ENCODE measurements at regions not wholly inside any gene's neighbourhood (a gene's known extent, or its start where the extent isn't known, plus 50 kb on each side); places are given as distances from the start of the nearest gene placed in this dataset.

DNA sequence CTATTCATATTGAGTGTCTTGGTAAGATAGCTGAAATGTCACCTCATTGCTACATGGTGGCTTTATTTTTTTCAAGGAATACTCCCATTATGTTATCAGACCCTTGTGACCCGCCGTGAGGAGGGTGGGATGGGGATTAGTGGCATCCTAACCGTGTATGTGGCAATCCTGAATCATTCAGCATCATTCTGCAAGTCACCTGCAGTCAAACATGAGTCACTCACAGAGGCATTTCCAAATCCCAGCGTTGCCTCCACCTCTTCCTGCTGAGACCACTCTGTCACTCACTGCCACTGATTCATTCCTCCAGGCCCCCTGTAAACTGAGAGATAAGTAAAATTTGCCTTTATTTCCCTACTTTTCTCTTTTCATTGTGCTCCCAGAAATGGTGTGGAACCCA, 307.4 kb upstream of the KLHL29 start:
- Histone ChIP-seq H3K27ac (no peak overlapping the region), H3K4me3 (no peak overlapping the region)

DNA sequence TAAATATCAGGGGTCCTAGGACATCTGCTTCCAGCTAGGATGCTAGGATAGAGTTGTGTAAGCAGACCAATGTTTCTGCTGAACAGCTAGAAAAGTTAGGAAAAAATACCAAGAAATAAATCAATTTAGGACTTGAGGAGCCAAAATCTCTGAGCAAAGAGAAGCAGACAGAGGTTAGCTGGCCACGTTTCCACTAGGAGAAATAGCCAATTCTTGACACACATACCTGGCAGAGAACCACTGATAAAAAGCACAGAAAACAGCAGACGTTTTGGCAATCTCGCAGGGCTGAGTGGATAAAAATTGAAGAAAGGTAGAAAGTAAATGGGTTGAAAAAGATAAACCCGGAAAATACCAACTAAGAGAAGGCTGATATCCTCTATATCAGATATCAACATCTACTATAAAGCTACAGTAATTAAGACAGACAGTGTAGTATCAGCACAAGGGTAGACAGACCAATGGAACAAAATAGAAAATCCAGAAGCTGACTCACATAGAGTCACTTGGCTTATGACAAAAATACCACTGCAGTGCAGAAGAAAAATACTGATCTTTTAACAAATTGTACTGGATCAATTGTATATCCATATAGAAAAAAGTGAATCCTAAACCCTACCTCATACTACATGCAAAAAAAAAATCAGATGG, 306.1 kb upstream of the KLHL29 start:
- no peak overlapping the region for H3K27ac ChIP-seq

DNA sequence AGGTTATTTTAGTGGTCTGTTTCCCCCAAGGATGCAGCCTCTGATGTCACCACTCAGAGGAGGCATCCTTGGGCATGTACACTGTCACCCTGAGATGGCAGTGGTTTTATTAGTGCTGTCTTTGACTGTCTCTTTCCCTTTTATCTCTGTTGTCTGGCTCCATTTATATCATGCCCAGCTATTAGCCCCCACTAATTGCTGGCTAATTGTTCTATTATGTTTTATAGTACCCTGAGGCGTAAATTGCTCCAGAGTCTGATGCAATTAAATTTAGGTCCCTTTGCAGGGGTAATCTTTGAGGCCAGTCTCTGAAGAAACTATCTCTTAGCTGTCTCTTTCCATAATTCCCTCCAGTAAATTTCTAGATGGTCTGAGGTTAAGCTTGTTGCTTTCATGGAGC, 301.0 kb upstream of the KLHL29 start:
- Histone ChIP-seq H3K4me3 (no peak overlapping the region), H3K27ac (no peak overlapping the region)

More for the DNA sequence above, 306.1 kb upstream of the KLHL29 start:
- no peak overlapping the region for H3K4me3 ChIP-seq

DNA sequence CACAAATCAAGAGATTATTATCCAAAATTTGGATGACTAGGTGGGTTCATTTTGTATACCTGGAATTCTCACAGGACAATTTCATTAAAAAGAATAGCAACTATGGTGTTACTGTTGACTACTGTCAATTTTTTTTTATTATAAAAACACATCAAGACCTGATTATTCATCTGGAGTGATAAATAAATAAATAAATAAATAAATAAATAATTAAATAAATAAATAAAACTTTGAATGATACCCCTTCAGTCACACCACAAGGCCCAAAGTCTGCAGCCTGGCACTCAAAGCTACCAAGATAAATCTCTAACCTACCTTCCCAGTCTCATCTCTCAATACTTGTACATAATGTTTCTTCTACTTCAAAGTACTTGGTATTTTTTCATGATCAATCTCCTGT, 294.0 kb upstream of the KLHL29 start:
- no peak overlapping the region for H3K27ac ChIP-seq
- H3K4me3 ChIP-seq, result no peak overlapping the region

DNA sequence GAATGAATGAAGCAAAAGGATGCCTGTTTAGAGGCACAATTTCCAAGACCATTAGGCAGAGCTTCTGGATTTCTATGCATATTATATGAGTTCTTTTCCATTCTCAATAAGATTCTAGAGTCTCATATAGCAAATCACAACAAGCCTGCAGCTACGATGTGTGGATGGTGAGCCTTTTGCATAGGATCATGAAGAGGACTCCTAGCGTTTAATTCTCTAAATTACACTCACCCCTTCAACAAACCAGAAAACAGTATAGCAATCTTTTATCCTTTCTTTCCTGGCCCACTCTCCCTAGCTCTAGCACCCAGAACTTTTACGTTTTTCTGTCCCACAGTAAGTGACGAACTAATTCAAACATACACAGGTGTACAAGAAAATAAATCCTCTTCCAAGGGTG, 293.1 kb upstream of the KLHL29 start:
- Histone ChIP-seq H3K27ac (no peak overlapping the region), H3K4me3 (no peak overlapping the region)

DNA sequence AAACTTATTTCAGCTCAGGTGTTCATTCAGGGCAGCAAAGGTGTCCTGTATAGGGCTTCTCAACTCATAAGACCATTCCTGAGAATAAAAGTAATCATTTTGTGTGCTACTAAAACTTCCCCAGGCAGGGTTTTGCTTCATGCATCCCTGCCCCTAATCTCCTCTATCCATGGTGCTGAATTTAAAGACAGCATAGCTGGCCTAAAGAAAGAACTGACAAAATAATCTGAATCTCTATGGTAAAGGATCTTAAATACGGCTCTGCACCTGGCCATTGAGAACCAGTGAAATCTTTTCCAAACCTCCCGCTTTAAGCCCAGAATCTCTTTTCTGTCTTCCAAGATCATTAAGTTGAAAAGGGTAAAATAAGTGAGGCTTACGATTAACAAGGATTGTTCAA, 292.1 kb upstream of the KLHL29 start:
- Histone ChIP-seq H3K27ac (no peak overlapping the region), H3K4me3 (no peak overlapping the region)

DNA sequence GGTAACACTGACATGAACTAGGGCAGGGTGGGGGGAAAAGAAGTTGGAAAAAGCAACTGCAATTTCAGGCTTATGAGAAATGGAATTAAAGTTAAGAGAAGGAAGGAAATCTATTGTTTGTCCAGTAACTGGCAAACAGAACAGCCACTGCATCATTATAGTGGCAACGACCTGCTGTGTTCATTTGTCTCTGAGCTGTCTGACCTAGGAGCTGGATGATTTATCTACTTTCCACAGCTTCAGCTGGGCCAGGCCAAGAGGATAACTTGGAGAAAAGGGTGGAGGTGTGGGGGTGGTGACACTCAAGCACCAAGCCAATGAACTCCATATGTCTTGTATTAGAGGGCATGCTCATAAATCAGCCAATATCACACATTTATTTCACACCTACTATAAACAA, 291.5 kb upstream of the KLHL29 start:
- Histone ChIP-seq H3K27ac (no peak overlapping the region), H3K4me3 (no peak overlapping the region)

DNA sequence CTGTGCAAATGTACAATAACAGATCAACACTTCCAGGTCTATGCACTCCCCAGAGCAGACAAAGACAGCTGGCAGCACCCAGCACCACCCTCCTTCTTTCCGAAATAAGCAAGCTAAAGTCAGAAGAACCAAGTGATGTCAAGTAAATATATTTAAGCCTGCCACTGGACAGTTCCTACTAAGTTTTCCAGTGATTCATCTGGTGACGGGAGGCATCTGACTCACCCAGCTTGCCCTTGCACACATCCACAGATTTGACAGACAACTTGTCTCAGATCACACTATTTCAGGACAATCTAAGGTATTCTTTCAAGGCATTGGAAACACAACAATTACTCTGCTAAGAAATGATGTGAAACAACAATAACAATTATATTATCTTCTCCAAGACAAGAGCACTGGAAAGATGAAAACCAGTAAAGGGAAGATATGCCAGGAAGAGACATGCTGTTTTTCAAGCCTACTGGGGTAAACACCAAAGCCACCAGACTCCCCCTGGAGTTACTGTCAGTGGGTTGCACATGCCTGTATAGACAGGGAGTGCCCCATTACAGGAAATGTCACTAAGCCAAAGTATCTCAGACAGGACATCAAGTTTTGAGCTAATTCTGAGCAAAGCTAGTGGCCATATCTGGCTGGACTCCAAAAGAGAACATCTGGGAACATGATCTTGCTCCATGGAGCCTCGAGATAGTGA, 287.9 kb upstream of the KLHL29 start:
- H3K27ac ChIP-seq, result no peak overlapping the region

DNA sequence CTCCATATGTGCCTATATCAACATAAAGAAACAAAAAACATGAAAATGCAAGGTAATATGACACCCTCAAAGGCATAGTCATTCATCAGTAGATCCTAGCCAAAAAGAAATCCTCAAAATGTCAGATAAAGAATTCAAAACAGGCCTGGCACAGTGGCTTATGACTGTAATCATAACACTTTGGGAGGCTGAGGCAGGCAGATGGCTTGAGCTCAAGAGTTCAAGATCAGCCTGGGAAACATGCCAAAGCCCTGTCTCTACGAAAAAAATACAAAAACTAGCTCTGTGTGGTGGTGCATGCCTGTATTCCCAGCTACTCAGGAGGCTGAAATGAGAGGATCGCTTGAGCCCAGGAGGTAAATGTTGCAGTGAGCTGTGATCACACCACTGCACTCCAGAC, 284.6 kb upstream of the KLHL29 start:
- H3K4me3 ChIP-seq, result no peak overlapping the region
- H3K27ac ChIP-seq, result no peak overlapping the region

More for the DNA sequence above, 287.9 kb upstream of the KLHL29 start:
- no peak overlapping the region for H3K4me3 ChIP-seq

DNA sequence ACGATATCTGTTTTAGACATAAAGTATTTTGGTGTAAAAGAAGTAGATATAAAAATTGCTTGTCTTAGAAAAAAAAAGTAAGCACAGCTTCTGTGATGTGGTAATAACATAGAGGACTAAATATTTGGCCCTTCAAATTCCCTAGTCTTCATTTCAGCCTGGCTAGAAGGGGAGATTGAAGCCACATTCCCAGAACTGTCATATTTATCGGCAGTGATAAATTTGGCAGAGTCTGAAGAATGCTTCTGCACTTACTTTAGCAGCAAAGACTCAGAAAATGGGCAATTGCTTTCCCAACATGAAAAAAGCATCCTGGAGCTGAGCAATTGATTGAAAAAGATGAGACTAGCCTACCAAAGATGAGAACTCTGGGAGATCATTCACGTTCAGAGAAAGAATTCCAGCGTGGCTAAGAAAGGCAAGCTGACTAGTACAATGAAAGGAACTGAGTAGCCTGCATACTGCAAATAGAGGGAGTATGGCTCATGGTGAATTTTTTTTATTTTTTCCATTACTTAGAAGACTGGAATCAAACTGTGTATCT, 278.7 kb upstream of the KLHL29 start:
- H3K4me3 ChIP-seq, result no peak overlapping the region

DNA sequence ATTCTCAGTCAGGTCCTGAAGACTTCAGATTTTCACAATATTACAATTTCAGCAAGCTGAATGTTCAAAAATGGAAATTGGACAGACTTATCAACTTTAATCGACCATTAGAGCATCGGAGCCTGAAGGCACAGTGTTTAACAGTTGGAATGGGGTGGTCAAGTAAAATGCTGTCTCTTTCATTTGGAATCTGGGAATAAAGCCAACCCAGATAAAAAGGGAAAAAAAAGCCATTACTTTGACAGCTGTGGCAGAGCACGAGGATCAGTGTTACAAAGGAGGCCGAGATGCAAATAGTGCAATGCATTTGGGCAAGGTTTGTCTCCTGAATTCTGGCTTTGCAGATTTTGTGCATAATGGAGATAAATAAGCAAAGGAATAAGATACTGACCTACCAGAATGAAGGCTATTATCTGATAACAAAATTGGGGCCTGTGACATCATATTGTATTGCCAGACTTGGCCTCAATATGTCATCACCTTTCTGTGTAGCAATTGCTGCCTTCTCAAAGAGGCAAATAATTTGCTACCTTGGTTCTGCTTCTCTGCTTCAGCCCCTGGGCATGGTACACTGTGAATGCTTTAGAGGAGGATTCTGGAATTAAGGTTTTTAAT, 277.5 kb upstream of the KLHL29 start:
- no peak overlapping the region for H3K4me3 ChIP-seq
- no peak overlapping the region for H3K27ac ChIP-seq

More for the DNA sequence above, 278.7 kb upstream of the KLHL29 start:
- no peak overlapping the region for H3K27ac ChIP-seq

DNA sequence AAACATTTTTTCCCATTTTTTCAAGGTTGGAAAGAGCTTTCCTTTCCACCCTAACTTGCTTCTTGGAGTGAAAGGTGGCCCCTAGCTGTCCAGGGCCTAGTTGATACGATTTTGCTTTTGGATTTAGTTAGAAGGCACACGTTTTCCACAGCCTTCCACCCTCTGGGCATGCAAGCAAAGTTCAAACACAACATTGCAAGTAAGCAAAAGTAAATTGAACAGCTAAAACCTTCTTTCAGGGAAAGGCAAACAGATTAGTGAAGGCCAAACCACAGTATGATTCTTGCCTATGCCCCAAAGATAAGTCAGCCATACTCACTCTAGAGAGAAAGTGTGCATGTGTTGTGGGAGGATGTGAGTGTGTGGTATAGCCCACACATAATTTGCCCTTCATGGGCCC, 273.7 kb upstream of the KLHL29 start:
- no peak overlapping the region for H3K27ac ChIP-seq
- no peak overlapping the region for H3K4me3 ChIP-seq

DNA sequence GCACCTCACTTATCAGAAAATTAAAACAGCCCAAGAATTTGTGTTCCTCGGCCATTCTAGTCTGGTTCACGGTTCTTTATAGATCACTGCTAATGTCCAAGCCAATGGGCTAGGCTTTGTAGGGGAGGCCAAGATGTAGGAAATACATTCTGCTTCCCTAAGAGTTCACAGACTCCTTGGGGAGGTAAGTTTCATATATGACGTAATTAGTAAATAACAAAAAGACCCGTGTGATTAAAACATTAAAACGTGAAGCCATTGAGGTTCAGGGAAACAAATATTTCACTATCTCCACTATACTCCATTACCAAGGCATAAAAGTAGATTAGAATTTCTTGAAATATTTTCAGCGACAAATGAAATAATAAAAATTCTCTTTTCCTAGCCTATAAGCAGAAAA, 272.5 kb upstream of the KLHL29 start:
- Histone ChIP-seq H3K4me3 (no peak overlapping the region), H3K27ac (no peak overlapping the region)

DNA sequence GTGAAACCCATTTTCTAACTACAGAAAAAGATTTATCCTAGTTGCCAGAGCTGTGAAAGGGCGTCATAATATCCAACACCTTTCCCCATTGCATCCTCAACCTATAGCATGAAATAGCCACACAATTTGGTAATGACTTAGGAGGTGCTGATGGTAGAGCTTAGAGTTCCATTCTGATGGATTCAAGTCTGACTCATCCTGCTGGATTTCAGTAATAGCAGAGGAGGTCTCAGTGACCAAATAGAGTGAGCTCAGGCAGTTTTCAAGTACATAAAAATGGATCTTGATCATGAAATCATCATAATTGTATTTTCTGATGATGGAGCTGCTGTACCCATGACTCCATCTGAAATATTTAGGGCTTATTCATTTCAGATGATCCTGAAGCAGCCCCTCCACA, 270.7 kb upstream of the KLHL29 start:
- H3K4me3 ChIP-seq, result no peak overlapping the region

DNA sequence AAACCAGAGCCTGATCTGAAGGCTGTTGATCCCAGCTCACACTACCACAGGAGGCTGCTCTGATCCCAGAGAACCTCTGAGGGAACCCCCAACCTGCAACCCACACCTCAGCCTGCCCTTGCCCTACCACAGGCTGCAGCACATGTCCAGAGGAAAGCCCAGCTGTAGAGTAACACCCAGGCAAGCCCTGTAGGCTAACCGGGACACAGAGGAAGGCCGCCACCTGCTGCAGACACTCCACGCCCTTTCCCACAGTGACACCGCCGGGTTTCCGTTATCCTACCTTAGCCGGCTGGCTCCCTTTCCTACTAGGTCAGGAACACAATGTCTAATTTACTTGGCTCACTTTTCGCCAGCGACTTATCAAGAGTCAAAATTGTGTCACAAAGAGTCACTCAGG, 266.7 kb upstream of the KLHL29 start:
- H3K4me3 ChIP-seq, result no peak overlapping the region
- H3K27ac ChIP-seq, result no peak overlapping the region

More for the DNA sequence above, 270.7 kb upstream of the KLHL29 start:
- no peak overlapping the region for H3K27ac ChIP-seq

DNA sequence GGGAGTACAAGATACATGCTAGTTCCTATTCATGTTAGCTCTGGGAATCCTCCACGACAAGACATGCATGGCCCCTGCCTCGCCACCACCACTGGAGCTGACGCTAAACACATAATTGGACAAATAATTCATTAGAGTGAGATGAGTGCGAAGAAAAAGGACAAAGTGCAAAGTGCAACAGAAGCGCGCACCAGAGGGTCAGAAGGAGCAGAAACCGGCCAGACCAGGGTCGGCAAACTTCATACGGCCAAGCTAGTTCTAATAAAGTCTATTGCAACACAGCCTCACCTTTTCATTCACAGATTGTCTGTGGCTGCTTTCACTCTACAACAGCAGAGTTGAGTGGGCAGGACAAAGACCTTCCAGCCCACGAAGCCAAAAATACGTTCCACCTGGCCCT, 266.1 kb upstream of the KLHL29 start:
- H3K27ac ChIP-seq, result no peak overlapping the region

DNA sequence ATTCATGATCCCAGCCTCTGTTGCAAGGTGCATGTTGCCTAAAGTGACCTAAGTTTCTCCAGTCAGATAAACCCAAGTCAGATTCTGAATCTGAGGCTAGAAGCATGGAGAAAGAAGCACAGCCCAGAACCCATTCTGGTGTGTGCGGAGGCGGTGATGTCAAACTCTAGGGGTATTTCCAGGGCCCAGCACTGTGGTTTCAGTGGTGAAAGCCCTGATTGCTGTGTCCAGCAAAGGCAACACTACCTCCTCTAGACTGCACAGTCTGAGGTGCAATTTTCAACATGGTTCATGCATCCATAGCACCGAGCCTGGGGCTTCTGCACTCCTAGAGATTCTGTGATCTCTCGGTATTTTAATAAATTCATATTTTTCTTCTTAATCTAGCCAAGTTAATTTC, 264.8 kb upstream of the KLHL29 start:
- no peak overlapping the region for H3K4me3 ChIP-seq
- no peak overlapping the region for H3K27ac ChIP-seq

More for the DNA sequence above, 266.1 kb upstream of the KLHL29 start:
- H3K4me3 ChIP-seq, result no peak overlapping the region

DNA sequence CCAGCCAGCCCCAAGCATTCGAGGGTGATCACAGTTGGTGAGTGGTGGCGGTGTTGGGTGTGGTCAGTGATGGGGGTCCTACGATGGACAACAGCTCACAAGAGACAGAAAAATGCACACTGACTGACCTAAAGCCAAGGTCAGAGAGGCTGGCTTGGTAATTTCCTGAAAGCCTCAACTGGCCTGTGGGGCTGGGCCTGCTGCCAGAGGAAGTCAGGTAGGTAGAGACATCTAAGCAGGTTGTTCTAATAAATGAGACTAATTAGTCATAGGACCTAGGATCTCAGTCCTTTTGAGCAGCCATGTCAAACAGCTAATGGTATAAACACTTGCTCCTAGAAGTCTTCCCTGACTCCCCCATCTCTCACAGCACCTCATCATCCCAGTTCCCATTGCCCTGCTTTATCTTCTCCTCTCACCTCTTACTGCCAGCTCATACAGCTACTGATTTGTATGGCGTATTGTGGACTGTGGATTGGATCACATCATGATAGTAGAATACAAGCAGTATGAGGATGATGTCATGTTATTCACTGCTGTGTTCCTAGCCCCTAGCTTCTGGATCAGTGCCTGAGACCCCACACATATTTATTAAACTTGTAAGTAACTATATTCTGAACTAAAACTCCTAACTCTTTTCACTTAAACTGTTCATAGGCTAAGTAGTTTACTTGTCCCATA, 262.9 kb upstream of the KLHL29 start:
- H3K4me3 ChIP-seq, result no peak overlapping the region
- H3K27ac ChIP-seq, result no peak overlapping the region

DNA sequence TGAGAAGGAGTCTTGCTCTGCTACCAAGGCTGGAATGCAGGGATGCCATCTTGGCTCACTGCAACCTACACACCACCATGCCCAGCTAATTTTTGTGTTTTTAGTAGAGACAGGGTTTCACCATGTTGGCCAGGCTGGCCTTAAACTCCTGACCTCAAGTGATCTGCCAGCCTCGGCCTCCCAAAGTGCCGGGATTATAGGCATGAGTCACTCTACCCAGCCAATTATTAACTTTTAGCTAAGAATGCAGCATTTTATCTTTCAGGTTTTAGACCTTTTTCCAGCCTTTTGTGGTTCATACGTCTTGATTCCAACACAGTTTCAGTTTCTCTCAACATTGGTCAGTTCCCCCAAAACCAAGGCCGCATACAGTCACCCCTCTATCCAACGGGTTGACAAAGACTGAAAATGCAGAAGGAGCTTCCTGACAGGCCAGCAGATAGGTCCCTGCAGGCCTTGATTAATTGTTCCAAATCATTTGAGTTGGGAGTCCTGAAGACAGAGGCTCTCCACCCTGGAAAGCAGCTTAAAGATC, 262.2 kb upstream of the KLHL29 start:
- no peak overlapping the region for H3K4me3 ChIP-seq

DNA sequence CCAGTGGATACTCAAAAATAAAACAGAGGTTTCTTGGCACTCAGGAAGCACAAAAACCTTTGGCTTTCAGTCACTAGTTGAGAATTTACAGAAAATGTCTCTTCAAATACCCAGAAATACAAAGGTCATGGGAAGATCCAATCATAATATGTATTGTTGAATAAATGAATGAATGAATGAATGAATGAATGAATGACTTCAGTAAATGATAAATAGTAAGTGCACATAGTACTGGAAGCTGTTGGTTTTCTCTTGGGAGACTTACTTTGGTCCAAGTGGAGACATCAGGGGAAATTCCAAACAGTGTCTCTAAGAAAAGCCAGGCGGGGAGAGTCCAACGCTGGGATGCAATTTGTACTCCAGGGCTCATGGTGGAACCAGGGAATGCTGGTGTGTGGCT, 261.3 kb upstream of the KLHL29 start:
- no peak overlapping the region for H3K27ac ChIP-seq
- no peak overlapping the region for H3K4me3 ChIP-seq

More for the DNA sequence above, 262.2 kb upstream of the KLHL29 start:
- H3K27ac ChIP-seq, result no peak overlapping the region

All from skin epidermis (tissue), 12 donors.